ENCODE measurements at regions not wholly inside any gene's neighbourhood (a gene's known extent, or its start where the extent isn't known, plus 50 kb on each side); places are given as distances from the start of the nearest gene placed in this dataset.

DNA sequence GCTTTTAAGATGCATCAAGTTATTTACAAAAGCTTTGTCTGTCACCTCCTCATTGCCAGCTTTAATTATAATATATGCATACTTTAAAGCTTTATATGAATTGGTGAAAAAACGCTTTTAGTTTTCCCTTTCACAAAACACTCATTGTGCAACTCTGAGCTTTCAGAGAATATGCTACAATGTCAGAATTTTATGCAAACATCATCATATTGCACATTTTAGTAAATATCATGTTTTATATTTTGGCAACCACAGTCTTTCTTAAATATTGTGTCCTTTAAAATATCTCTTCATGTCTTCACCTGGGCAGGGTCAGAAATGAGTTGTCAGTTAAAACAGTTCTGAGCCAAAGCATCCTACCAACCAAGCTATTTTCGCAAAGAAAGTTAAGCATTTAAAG is 601.1 kb upstream of the RORB start:
- ChIA-PET POLR2A (ENCODE audit: unreplicated experiment) (no interaction called here), CTCF (no interaction called here)
- Histone ChIP-seq H4K20me1 (ENCODE audit: insufficient read depth, low read length) (no peaks in the 10 kb centered on the region), H2BK120ac (ENCODE audit: low read depth, low read length) (no peak overlapping the region), H4K5ac (ENCODE audit: low read depth, low read length) (no peak overlapping the region), H3K4me2 (ENCODE audit: low read depth, low read length) (no peak overlapping the region), H2AFZ (replicated peaks; ENCODE audit: low read length, poor library complexity) (no peak overlapping the region), H3K9ac (ENCODE audit: low read depth, low read length) (no peak overlapping the region), H3K14ac (replicated peaks; ENCODE audit: low read depth, low read length) (no peak overlapping the region), H4K91ac (ENCODE audit: insufficient read depth, low read depth, low read length) (no peak overlapping the region), H3K56ac (ENCODE audit: extremely low read depth, insufficient read depth, low read length) (no peak overlapping the region), H2BK5ac (ENCODE audit: low read depth, low read length, poor library complexity, severe bottlenecking) (no peak overlapping the region), H3K18ac (ENCODE audit: low read depth, low read length) (no peak overlapping the region), H3K23ac (ENCODE audit: low read depth, low read length) (no peak overlapping the region), H4K8ac (ENCODE audit: low read depth in 2 of 2, low read length in 2 of 2) (no peak overlapping the region), H3K4me3 (ENCODE audit: insufficient read depth, low read depth, low read length) (no peak overlapping the region), H3K9me3 (ENCODE audit: control insufficient read depth, insufficient read depth, low read length) (peaks cover 4% of the 10 kb centered on the region), H3K27ac (ENCODE audit: insufficient read depth, low read length) (no peak overlapping the region), H3K27me3 (ENCODE audit: control insufficient read depth, insufficient read depth, low read length) (no peaks in the 10 kb centered on the region), H3K79me1 (ENCODE audit: low read depth in 1 of 2, low read length in 2 of 2) (no peaks in the 10 kb centered on the region), H2AK9ac (replicated peaks; ENCODE audit: low read depth, low read length, poor library complexity) (no peak overlapping the region), H2BK20ac (ENCODE audit: low read depth, low read length) (no peak overlapping the region), H3K36me3 (ENCODE audit: control insufficient read depth, insufficient read depth, low read length) (no peaks in the 10 kb centered on the region), H2AK5ac (ENCODE audit: low read depth, low read length) (no peak overlapping the region), H2BK15ac (ENCODE audit: low read depth, low read length) (no peak overlapping the region), H3K4me1 (ENCODE audit: control insufficient read depth, insufficient read depth, low read length) (no peaks in the 10 kb centered on the region), H3K9me1 (ENCODE audit: insufficient read depth, low read length) (no peaks in the 10 kb centered on the region), H3K4ac (ENCODE audit: low read depth, low read length) (no peak overlapping the region)
- no peak for TF ChIP-seq CEBPB (IDR thresholded peaks at IDR 0.05; ENCODE audit: low read depth, low read length)
- no peak for TF ChIP-seq MXI1 (IDR thresholded peaks at IDR 0.05; ENCODE audit: borderline replicate concordance, low read depth, low read length)
- no peak for TF ChIP-seq MAZ (IDR thresholded peaks at IDR 0.05; ENCODE audit: borderline replicate concordance, low read depth, low read length)
- TF ChIP-seq BHLHE40 (IDR thresholded peaks at IDR 0.05; ENCODE audit: low read depth, low read length): no peak
- TF ChIP-seq MAFK (IDR thresholded peaks at IDR 0.05; ENCODE audit: low read depth, low read length): 0 out of 2 replicates have a peak, but pooled peaks have one; percentile 26
- intact Hi-C loops (cut with micrococcal nuclease) (loop anchor here (10.0 kb wide), 1 partner anchor 59 kb away; no protein-coding TSS in a partner anchor), dilution Hi-C loops (cut with HindIII; ENCODE audit: low sequenced_read_pairs, unreplicated experiment) (no loop called here), in situ Hi-C loops (cut with MboI; ENCODE audit: low sequenced_read_pairs) (no loop called here)
- no TSS peak for BruUV-seq (replicated peaks)
- WGBS, 2 experiments (ENCODE audit: extremely low coverage in 2 of 2, insufficient read length in 1 of 2): no CpG with 5 or more reads among the region's 2 CpGs
- ATAC-seq (ENCODE audit: low read depth) (no peak), DNase-seq (no peak)

All from IMR-90 (cell line).